GM13977 (cell line): ENCODE measurements at regions not wholly inside any gene's neighbourhood (a gene's known extent, or its start where the extent isn't known, plus 50 kb on each side); places are given as distances from the start of the nearest gene placed in this dataset.

Experiments used
- DNase-seq: peaks from one replicate; pipeline ENCODE4 v3.0.0; 2012; ENCODE audit warnings: low spot score
- in situ Hi-C: fragments of 300-500 bp; cut with MboI; formaldehyde crosslinking; loops from one replicate; pipeline ENCODE4 v1.12.0; 2022; ENCODE audit warnings: low sequenced_read_pairs, low pct_unique_long_range_greater_than_20kb, mixed read lengths, inconsistent platforms; ENCODE audit not compliant: unreplicated experiment
- TF ChIP-seq, protein P1 (sequence below): IDR thresholded peaks from 2 replicates; pipeline ENCODE4 v1.5.1; 2012; ENCODE audit warnings: mild to moderate bottlenecking, control low read depth; ENCODE audit not compliant: insufficient read depth; ENCODE audit errors: extremely low read depth, missing control alignments

DNA sequence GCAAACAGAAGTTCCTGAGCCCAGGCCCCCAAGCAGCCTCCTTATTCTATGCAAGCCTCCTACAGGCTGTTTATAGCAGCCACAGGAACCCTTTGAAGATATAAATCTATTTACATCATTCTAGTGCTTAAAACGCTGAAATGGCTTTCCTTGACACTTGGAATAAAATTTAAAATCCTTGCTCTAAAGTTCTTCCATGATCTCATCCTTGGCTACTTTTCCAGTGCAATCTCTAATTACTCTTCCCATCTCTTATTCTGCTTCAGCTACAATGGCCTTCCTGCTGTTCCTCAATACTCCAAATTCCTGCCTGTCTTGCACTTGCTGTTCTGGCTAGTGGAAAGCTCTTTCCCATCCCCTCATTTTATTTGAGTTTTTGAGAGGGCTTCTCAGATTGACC is 634.2 kb upstream of the NR3C2 start:
- no peak for DNase-seq
- in situ Hi-C loops, result no loop called here
- TF ChIP-seq, protein P1, sequence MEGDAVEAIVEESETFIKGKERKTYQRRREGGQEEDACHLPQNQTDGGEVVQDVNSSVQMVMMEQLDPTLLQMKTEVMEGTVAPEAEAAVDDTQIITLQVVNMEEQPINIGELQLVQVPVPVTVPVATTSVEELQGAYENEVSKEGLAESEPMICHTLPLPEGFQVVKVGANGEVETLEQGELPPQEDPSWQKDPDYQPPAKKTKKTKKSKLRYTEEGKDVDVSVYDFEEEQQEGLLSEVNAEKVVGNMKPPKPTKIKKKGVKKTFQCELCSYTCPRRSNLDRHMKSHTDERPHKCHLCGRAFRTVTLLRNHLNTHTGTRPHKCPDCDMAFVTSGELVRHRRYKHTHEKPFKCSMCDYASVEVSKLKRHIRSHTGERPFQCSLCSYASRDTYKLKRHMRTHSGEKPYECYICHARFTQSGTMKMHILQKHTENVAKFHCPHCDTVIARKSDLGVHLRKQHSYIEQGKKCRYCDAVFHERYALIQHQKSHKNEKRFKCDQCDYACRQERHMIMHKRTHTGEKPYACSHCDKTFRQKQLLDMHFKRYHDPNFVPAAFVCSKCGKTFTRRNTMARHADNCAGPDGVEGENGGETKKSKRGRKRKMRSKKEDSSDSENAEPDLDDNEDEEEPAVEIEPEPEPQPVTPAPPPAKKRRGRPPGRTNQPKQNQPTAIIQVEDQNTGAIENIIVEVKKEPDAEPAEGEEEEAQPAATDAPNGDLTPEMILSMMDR, result no peak

DNA sequence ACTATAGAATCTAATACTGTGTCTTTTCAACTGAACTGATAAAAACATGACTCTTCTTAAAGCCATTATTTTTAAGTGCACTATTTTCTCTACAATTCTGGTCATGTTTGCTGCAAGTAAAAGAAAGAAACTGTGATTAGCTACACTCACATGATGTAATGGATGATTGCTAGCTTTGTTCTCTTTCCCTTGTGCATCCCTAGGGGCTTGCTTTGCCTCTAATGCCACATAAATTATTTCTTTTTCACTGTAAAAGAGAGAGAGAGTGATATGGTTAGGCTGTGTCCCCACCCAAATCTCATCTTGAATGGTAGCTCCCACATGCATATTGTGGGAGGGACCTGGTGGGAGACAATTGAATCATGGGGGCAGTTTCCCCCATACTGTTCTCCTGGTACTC is 630.2 kb upstream of the NR3C2 start:
- TF ChIP-seq, protein P1, result no peak
- in situ Hi-C loops, result no loop called here
- DNase-seq, result no peak

DNA sequence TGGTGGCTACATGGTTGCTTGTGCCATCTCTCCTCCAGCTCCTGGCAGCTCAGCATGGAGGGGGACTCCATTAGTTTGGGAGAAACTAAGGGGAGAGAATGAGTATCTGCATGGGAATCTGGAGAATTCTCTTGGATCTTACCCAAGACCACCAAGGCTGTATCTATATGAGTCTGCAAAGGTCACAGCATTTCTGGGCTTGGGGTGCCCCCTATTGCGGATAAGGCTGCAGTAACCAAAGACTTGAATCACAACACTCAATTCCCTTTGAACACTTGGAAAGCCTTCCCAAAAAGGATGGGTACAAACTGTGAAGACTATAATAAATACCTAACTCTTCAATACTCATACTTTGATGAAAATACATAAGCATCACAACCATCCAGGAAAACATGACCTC is 623.5 kb upstream of the NR3C2 start:
- in situ Hi-C loops, result no loop called here
- TF ChIP-seq, protein P1, result no peak
- no peak for DNase-seq

DNA sequence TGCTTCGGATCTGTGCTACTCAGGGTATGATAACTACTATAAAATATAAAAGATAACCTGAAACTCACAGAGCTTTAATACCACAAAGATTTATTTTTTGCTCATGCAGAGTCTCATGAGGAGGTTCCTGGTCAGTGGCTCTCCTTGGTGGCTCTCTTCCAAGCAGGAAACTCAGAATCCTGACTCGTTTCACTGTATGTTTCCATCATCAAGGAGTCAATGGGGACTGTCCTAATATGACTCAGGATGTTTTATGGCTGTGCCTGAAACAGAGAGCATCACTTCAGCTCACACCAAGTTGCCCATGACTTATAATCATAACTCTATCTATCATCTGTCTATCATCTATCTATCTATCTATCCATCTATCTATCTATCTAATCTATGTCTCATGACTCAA is 620.8 kb upstream of the NR3C2 start:
- no peak for DNase-seq
- TF ChIP-seq, protein P1, result no peak
- in situ Hi-C loops, result no loop called here

DNA sequence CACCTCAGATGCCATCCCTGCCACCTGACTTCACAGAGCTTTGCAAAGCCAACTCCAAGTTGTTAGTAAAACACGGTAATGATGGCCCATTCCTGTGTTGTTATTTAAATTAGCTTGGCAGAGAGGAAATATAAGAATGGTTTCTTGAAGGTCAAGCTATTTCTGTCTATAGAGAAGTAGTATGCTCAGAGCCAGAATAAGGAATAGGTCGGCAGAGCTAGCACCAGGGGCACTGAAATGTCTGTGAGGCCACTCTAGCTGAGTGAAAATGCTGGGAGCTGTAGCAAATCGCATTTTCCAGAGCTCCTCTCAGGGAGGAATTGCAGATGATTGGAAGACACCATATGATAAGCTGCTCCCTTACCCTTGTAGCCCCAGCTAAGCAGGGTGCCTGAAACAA is 615.4 kb upstream of the NR3C2 start:
- in situ Hi-C loops, result no loop called here
- no peak for DNase-seq
- TF ChIP-seq, protein P1, result no peak

DNA sequence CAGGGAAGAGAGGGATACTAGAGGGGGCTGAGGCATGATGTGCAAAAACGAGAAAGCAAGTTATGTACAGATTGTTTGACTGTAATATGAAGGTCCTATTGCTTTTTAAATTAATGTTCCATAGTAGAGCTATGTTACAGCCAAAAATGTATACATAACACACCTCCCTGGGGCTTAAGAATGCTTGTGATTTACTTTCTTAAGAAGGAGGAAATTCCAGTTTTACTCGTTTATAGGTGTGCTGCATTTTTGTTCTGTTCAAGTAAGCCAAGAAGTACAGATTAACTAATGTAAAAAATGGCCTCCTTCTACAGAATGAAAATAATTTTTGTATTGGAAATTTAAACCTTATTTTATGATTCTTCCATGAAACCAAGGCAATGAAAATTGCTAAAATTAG is 614.4 kb upstream of the NR3C2 start:
- TF ChIP-seq, protein P1, result no peak
- no peak for DNase-seq
- in situ Hi-C loops, result no loop called here

DNA sequence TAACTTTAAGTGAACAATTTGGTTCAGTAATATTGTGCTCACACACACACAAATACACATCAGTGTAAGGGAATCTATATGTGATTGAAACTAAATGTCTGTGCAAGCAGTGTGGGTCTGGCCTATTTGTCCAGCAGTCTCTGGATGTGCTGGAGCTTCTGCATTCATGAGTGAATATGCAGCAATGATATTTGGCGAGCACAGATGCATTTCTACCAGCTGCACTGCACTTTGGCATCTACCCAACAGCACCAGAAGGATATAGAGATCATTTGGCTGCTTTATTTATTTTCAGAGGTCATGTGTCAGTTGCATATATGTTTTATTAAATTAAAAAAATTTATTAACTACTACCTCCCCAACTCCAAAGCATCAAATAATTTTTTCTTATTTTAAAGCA is 613.4 kb upstream of the NR3C2 start:
- no peak for DNase-seq
- in situ Hi-C loops, result no loop called here
- TF ChIP-seq, protein P1, result no peak
